SIG-M5 treated with dmso at 0.1 percent for 504 hours (cell line): ENCODE measurements at regions not wholly inside any gene's neighbourhood (a gene's known extent, or its start where the extent isn't known, plus 50 kb on each side); places are given as distances from the start of the nearest gene placed in this dataset.
"Not testable (repeated sequence)": the region's sequence is repeated elsewhere in the genome, so short reads cannot be mapped to it uniquely, and the experiment has no call there.

Source experiments
- DNase-seq: peaks from one replicate; lab custom pipeline; 2025; ENCODE audit not compliant: unreplicated experiment; lab: John Stamatoyannopoulos, UW

GRCh38 chr3:139232341-139232740, 111.5 kb upstream of the MRPS22 start:
- not testable (repeated sequence) for DNase-seq

- DNase-seq, result no peak
These were observed 109.3 kb upstream of the MRPS22 start for GRCh38 chr3:139234491-139234890.

- peak; percentile 7 for DNase-seq
These were observed 108.6 kb upstream of the MRPS22 start for GRCh38 chr3:139235192-139235591.

GRCh38 chr3:139236336-139236735, 107.5 kb upstream of the MRPS22 start:
- DNase-seq, result no peak

GRCh38 chr3:139238281-139239030, 105.4 kb upstream of the MRPS22 start:
- no peak for DNase-seq

GRCh38 chr3:139239550-139239949, 104.3 kb upstream of the MRPS22 start:
- no peak for DNase-seq

GRCh38 chr3:139241783-139242182, 102.0 kb upstream of the MRPS22 start:
- DNase-seq, result no peak

GRCh38 chr3:139243710-139244109, 100.1 kb upstream of the MRPS22 start:
- DNase-seq, result no peak

GRCh38 chr3:139248593-139249255, 95.1 kb upstream of the MRPS22 start:
- DNase-seq, result no peak

- DNase-seq, result peak; percentile 26
These were observed 92.3 kb upstream of the MRPS22 start for GRCh38 chr3:139251529-139251928.

- no peak for DNase-seq
These were observed 91.1 kb upstream of the MRPS22 start for GRCh38 chr3:139252719-139253118.

- DNase-seq, result no peak
These were observed 85.5 kb upstream of the MRPS22 start for GRCh38 chr3:139258276-139258675.

GRCh38 chr3:139259398-139259797, 84.4 kb upstream of the MRPS22 start:
- no peak for DNase-seq

- no peak for DNase-seq
These were observed 83.8 kb upstream of the MRPS22 start for GRCh38 chr3:139260041-139260486.

GRCh38 chr3:139260793-139261736, 82.8 kb upstream of the MRPS22 start:
- DNase-seq, result no peak

GRCh38 chr3:139261754-139262586, 81.8 kb upstream of the MRPS22 start:
- DNase-seq, result no peak

- DNase-seq, result no peak
These were observed 80.0 kb upstream of the MRPS22 start for GRCh38 chr3:139263798-139264197.

- DNase-seq, result no peak
These were observed 79.4 kb upstream of the MRPS22 start for GRCh38 chr3:139264375-139264774.

- no peak for DNase-seq
These were observed 78.4 kb upstream of the MRPS22 start for GRCh38 chr3:139265131-139266016.
